ENCODE measurements at regions not wholly inside any gene's neighbourhood (a gene's known extent, or its start where the extent isn't known, plus 50 kb on each side); places are given as distances from the start of the nearest gene placed in this dataset.
A peak's percentile ranks its signal among the peaks of the same experiment; 100 is the strongest.

DNA sequence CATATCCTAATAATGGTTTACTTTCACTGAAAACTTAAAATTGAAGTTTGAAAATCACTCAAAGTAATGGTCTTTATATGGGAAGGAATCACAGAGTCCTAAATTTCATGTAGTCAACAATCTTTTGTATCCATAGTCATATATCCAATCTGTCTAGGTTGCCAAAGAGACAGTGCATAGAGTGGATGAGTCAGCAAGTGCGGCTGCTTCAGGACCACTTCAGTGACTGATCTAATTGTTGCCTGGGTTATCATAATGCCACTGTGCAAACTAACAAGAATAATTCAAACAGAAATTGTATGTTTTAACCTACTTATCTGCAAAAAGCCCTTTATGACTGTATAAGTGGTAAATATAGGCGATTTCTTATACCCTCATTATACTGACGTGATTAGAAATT lies 211.3 kb upstream of the PRR16 start:
- TF ChIP-seq POLR2A (IDR thresholded peaks at IDR 0.05; ENCODE audit: extremely low read depth, insufficient read length) (no peak), CTCF (IDR thresholded peaks at IDR 0.05; ENCODE audit: low read depth, low read length) (no peak), MYC (IDR thresholded peaks at IDR 0.05; ENCODE audit: low read depth, low read length) (no peak), MAX (IDR thresholded peaks at IDR 0.05; ENCODE audit: low read depth, low read length) (no peak)
- H3K4me3 ChIP-seq (ENCODE audit: low read depth, low read length) = no peak overlapping the region
- DNase-seq (ENCODE audit: low read depth) = peak; percentile 6

DNA sequence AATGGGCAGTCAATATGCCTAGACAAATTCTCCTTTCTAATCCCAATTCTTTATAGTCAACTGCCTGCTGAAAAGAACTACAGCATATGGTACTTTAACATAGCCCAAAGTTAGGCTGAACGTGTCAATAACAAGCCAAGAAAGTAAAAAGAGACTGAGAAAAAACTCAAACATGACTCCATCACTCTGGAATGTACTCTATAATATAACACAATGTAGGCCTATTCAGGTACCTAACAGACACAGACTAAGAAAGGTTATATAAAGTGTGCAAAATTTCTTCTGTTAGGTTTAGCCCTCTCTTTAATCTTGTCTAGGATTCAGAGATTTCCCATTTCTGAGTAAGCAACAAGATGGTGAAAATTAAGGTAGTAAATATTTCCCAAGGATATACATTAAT lies 209.7 kb upstream of the PRR16 start:
- no peak overlapping the region for H3K4me3 ChIP-seq (ENCODE audit: low read depth, low read length)
- no peak for TF ChIP-seq CTCF (IDR thresholded peaks at IDR 0.05; ENCODE audit: low read depth, low read length)
- no peak for TF ChIP-seq MYC (IDR thresholded peaks at IDR 0.05; ENCODE audit: low read depth, low read length)
- DNase-seq (ENCODE audit: low read depth) = no peak

GRCh38 chr5:120255214-120255613 lies 208.9 kb upstream of the PRR16 start:
- DNase-seq (ENCODE audit: low read depth) = no peak
- TF ChIP-seq CTCF (IDR thresholded peaks at IDR 0.05; ENCODE audit: low read depth, low read length) = no peak
- no peak for TF ChIP-seq MYC (IDR thresholded peaks at IDR 0.05; ENCODE audit: low read depth, low read length)
- TF ChIP-seq MAX (IDR thresholded peaks at IDR 0.05; ENCODE audit: low read depth, low read length) = no peak
- no peak for TF ChIP-seq POLR2A (IDR thresholded peaks at IDR 0.05; ENCODE audit: extremely low read depth, insufficient read length)

GRCh38 chr5:120256376-120256775 lies 207.7 kb upstream of the PRR16 start:
- TF ChIP-seq MAX (IDR thresholded peaks at IDR 0.05; ENCODE audit: low read depth, low read length) (no peak), CTCF (IDR thresholded peaks at IDR 0.05; ENCODE audit: low read depth, low read length) (no peak), POLR2A (IDR thresholded peaks at IDR 0.05; ENCODE audit: extremely low read depth, insufficient read length) (no peak), MYC (IDR thresholded peaks at IDR 0.05; ENCODE audit: low read depth, low read length) (no peak)
- no peak overlapping the region for H3K4me3 ChIP-seq (ENCODE audit: low read depth, low read length)
- no peak for DNase-seq (ENCODE audit: low read depth)

More at GRCh38 chr5:120255214-120255613, 208.9 kb upstream of the PRR16 start:
- H3K4me3 ChIP-seq (ENCODE audit: low read depth, low read length) = no peak overlapping the region

DNA sequence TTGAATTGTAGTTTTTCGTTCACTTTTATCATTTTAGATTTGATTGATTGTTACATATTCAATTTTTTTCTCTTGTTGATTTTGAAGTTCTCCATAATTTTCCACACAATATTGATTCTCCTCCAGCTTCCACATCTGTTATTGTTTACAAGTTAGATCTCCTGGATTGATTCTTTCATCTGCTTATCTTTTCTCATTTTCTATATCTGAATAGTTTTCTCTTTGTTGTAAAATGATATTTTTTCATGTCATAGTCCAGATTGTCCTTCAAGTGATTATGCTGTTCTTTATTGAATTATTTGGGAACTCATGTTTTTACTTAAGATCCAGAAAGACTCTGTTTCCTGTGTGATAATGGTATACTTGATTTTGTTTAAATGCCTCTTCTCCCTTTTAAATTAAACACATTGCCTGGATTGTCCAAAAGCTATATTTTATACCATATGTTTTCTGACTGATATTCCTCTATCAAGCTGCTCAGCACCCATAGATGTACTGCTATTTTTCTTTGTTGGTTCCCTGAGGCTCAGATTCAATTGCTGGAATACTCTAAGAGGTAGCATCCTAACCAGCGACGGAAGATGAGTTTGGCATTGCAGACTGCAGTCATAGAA lies 206.6 kb upstream of the PRR16 start:
- no peak for DNase-seq (ENCODE audit: low read depth)
- no peak overlapping the region for H3K4me3 ChIP-seq (ENCODE audit: low read depth, low read length)
- TF ChIP-seq CTCF (IDR thresholded peaks at IDR 0.05; ENCODE audit: low read depth, low read length) (no peak), MYC (IDR thresholded peaks at IDR 0.05; ENCODE audit: low read depth, low read length) (no peak), POLR2A (IDR thresholded peaks at IDR 0.05; ENCODE audit: extremely low read depth, insufficient read length) (no peak), MAX (IDR thresholded peaks at IDR 0.05; ENCODE audit: low read depth, low read length) (no peak)

GRCh38 chr5:120258123-120258522 lies 206.0 kb upstream of the PRR16 start:
- peak; percentile 90 for DNase-seq (ENCODE audit: low read depth)
- peak overlapping the region; percentile 21 for H3K4me3 ChIP-seq (ENCODE audit: low read depth, low read length)
- TF ChIP-seq POLR2A (IDR thresholded peaks at IDR 0.05; ENCODE audit: extremely low read depth, insufficient read length) (no peak), CTCF (IDR thresholded peaks at IDR 0.05; ENCODE audit: low read depth, low read length) (no peak), MYC (IDR thresholded peaks at IDR 0.05; ENCODE audit: low read depth, low read length) (peak; percentile 42; the same call in 1 of the 2 replicates), MAX (IDR thresholded peaks at IDR 0.05; ENCODE audit: low read depth, low read length) (peak; percentile 54; the same call in 1 of the 2 replicates)

Data from NB4 (cell line).